Mammary epithelial cell (primary cell): ENCODE measurements at regions not wholly inside any gene's neighbourhood (a gene's known extent, or its start where the extent isn't known, plus 50 kb on each side); places are given as distances from the start of the nearest gene placed in this dataset.

Experiments used
- EZH2 ChIP-seq: IDR thresholded peaks from 2 replicates; pipeline ENCODE4 v1.6.1; 2012; ENCODE audit warnings: low read length, inconsistent platforms, borderline replicate concordance
- TF ChIP-seq, protein P1 (sequence below), 2 donors: IDR thresholded peaks in 1 of 2; conservative IDR thresholded peaks in 1 of 2; 2 replicates each; pipeline ENCODE4 v1.5.1; 2011 to 2012; ENCODE audit warnings: inconsistent platforms in 2 of 2, low read length in 2 of 2, mild to moderate bottlenecking in 2 of 2, control low read depth in 1 of 2, low read depth in 1 of 2; ENCODE audit not compliant: insufficient read depth in 1 of 2; ENCODE audit errors: extremely low read depth in 1 of 2

- no peak for TF ChIP-seq EZH2
- TF ChIP-seq, protein P1, sequence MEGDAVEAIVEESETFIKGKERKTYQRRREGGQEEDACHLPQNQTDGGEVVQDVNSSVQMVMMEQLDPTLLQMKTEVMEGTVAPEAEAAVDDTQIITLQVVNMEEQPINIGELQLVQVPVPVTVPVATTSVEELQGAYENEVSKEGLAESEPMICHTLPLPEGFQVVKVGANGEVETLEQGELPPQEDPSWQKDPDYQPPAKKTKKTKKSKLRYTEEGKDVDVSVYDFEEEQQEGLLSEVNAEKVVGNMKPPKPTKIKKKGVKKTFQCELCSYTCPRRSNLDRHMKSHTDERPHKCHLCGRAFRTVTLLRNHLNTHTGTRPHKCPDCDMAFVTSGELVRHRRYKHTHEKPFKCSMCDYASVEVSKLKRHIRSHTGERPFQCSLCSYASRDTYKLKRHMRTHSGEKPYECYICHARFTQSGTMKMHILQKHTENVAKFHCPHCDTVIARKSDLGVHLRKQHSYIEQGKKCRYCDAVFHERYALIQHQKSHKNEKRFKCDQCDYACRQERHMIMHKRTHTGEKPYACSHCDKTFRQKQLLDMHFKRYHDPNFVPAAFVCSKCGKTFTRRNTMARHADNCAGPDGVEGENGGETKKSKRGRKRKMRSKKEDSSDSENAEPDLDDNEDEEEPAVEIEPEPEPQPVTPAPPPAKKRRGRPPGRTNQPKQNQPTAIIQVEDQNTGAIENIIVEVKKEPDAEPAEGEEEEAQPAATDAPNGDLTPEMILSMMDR (conservative IDR thresholded peaks at IDR 0.05 in 1 of 2, IDR thresholded peaks at IDR 0.05 in 1 of 2; ENCODE audit: extremely low read depth in 1 of 2, insufficient read depth in 1 of 2, low read depth in 1 of 2, low read length in 2 of 2) = no peak
Measured at GRCh38 chr12:67853204-67853603, 136.0 kb upstream of the IFNG-AS1 start.
